GM19099 (cell line): ENCODE measurements at regions not wholly inside any gene's neighbourhood (a gene's known extent, or its start where the extent isn't known, plus 50 kb on each side); places are given as distances from the start of the nearest gene placed in this dataset.

Experiments
- POLR2A ChIP-seq: IDR thresholded peaks from 3 replicates; pipeline ENCODE4 v1.6.1; 2011; ENCODE audit warnings: low read depth; ENCODE audit not compliant: insufficient read length; ENCODE audit errors: extremely low read depth

GRCh38 chr2:177068967-177069366 lies 143.6 kb upstream of the HNRNPA3 start:
- no peak for TF ChIP-seq POLR2A

- no peak for TF ChIP-seq POLR2A
Observed at GRCh38 chr2:177072090-177072489, 140.5 kb upstream of the HNRNPA3 start.

DNA sequence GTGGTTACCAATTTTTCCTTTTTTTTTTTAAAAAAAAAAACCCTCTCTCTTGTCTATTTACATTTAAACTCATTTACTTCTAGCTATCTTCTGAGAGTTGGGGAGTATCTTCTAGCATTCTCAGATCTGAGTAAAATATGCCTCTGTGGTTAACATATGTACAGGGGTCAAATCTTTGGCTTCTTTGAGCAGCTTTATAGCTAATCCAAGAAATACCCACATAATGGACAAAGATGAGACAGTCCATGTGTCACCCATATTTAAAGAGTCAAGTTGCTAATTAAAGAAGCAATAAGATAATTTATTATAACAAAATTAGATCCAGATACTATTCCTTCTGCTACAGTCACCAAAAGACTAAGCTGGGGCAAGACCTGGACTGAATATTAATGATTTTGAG lies 139.0 kb upstream of the HNRNPA3 start:
- TF ChIP-seq POLR2A: no peak

- TF ChIP-seq POLR2A: no peak
Observed at GRCh38 chr2:177074099-177074710, 138.4 kb upstream of the HNRNPA3 start.

GRCh38 chr2:177075254-177075653 lies 137.3 kb upstream of the HNRNPA3 start:
- TF ChIP-seq POLR2A: no peak

GRCh38 chr2:177076636-177077179 lies 135.9 kb upstream of the HNRNPA3 start:
- no peak for TF ChIP-seq POLR2A

GRCh38 chr2:177077778-177078177 lies 134.8 kb upstream of the HNRNPA3 start:
- no peak for TF ChIP-seq POLR2A

GRCh38 chr2:177078416-177078815 lies 134.2 kb upstream of the HNRNPA3 start:
- no peak for TF ChIP-seq POLR2A

- no peak for TF ChIP-seq POLR2A
Observed at GRCh38 chr2:177078855-177079254, 133.7 kb upstream of the HNRNPA3 start.

- TF ChIP-seq POLR2A: no peak
Observed at GRCh38 chr2:177080746-177081284, 131.8 kb upstream of the HNRNPA3 start.

GRCh38 chr2:177084607-177085006 lies 128.0 kb upstream of the HNRNPA3 start:
- no peak for TF ChIP-seq POLR2A

DNA sequence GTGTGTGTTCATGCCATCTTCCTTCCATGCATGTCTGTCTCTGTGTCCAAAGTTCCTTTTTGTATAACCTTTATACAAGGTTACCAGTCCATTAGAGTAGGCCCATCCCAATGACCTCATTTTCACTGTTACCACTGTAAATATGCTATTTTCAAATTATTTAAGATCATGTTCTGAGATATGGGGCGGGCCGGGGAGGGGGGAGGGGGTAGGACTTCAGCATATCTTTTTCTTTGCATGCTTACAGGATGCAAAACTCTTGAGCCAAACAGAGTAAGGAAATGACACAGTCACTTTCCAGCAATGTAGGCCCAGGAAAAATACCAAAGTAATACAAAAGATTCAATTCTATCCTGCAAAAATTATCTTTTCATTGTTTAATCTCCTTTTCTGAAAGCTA lies 124.1 kb upstream of the HNRNPA3 start:
- no peak for TF ChIP-seq POLR2A

GRCh38 chr2:177090967-177091366 lies 121.6 kb upstream of the HNRNPA3 start:
- TF ChIP-seq POLR2A: no peak

DNA sequence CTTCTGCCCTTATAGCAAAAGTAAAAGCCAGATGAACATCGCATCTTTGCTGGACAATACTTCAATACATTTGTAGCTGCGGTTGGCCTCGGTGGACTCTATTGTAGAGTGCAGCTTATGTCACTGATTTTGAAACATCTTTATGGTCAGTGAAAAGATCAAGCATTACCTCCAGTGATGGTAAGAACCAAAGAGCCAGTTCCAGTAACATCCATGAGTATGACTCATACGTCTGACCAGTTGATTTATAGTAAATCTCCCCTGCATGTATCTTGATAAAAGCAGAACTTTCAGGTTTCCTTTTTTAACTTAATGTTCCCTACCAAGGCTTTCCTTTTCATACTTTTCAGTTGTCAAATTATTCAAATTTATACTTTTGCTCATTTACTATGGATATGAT lies 119.2 kb upstream of the HNRNPA3 start:
- no peak for TF ChIP-seq POLR2A

- TF ChIP-seq POLR2A: no peak
Observed at GRCh38 chr2:177098001-177098613, 114.5 kb upstream of the HNRNPA3 start.

DNA sequence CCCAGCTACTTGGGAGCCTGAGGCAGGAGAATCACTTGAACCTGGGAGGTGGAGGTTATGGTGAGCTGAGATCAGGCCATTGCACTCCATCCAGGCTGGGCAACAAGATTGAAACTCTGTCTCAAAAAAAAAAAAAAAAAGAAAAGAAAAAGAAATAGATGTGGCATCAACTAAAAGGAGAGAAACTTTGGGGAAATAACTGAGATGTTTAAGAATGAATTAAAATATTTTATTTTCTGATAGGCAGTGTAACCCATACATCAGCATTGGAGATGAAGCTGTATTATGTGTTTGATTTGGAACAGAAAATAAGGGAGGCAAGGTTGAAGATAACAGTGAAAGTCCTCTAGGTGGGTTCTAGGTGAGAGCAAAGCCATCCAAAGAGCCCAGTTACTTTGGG lies 110.7 kb upstream of the HNRNPA3 start:
- TF ChIP-seq POLR2A: no peak
